GM18861 (cell line): ENCODE measurements at regions not wholly inside any gene's neighbourhood (a gene's known extent, or its start where the extent isn't known, plus 50 kb on each side); places are given as distances from the start of the nearest gene placed in this dataset.
"Not testable (repeated sequence)": the region's sequence is repeated elsewhere in the genome, so short reads cannot be mapped to it uniquely, and the experiment has no call there.

Experiments
- ATAC-seq: cut with Tn5 transposase; IDR thresholded peaks from one replicate; pipeline ENCODE4 v1.9.1; 2021; ENCODE audit not compliant: unreplicated experiment

DNA sequence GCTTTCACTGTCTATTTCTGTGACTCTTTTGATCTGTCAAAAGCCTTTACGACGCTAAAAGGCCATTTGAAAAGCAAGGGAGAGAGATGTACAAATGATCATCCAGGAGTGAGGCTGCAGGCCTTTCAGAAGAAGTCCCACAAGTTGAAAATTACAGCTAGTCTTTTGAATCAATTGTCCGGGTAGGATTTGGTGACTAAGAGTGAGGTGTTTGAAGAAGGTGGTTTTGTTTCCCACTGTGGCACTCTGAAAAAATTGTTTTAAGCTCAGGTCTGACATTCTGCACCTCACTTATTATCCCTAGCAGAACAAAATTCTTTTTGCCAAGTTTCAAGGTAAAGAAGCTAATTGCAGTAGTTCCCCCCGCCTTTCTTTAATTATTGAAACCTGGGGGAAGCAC is 50.8 kb upstream of the TMEM108 start:
- ATAC-seq = no peak

GRCh38 chr3:132984181-132984580 is 54.0 kb upstream of the TMEM108 start:
- no peak for ATAC-seq

DNA sequence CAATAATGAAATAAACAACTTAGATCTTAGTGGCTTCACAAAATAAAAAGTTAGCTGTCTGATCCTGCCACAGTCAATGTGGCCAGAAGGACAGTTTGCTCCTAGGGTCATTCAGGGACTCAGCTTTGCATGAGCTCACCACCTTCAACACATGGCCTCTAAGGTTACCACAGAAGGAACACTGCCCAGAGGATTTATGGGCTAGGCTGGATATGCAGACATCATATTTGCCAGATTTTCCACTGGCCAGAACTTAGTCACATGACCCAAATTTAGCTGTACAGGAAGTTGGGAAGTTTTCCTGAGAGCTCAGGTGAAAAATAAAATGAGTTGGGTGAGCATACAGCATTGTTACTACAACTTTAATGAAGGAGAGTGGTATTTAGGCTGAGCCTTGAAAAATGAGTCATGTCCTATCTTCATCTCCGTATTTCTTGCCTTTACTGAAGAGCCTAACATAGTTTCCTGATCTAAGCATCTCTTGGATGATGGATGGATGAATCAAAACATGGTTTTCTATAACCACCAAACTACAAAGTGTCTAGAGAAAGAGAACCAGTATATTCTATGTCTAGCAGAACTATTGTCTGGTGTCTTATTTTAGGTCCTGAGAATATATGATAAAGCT is 54.9 kb upstream of the TMEM108 start:
- no peak for ATAC-seq

DNA sequence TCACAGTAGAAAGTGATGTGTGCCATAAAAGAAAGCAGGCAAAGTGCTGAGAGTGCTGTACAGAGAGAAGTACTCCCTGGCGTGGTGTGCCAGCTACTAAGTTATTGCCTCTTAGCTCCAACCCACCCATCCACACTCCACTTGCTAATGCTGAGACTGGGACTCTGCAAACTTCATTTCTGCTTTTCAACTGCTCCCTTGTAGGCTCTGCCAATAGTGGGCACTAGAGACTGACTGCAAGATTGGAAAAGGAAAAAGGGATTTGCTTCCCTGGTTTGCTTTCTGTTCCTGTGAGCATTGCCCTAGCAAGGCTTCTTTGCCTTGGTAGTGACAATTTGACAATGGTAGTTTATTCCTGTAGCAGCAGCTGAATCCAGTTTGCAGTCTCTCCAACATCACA is 56.5 kb upstream of the TMEM108 start:
- no peak for ATAC-seq

GRCh38 chr3:132980102-132980501 is 58.1 kb upstream of the TMEM108 start:
- ATAC-seq = no peak

GRCh38 chr3:132979606-132980005 is 58.6 kb upstream of the TMEM108 start:
- no peak for ATAC-seq

DNA sequence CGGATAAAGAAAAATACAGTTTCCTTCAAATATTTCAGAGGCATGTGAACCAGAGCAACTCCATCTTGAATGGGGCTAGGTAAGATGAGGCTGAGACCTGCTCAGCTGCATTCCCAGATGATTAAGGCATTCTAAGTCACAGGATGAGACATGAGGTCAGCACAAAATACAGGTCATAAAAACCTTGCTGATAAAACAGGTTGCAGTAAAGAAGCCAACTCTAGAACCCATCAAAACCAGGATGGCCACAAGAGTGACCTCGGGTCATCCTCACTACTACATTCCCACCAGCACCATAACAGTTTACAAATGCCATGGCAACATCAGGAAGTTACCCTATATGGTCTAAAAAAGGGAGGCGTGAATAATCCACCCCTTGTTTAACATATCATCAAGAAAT is 59.2 kb upstream of the TMEM108 start:
- ATAC-seq = not testable (repeated sequence)

GRCh38 chr3:132978464-132978863 is 59.7 kb upstream of the TMEM108 start:
- ATAC-seq = no peak

GRCh38 chr3:132974097-132974496 is 64.1 kb upstream of the TMEM108 start:
- ATAC-seq = no peak

DNA sequence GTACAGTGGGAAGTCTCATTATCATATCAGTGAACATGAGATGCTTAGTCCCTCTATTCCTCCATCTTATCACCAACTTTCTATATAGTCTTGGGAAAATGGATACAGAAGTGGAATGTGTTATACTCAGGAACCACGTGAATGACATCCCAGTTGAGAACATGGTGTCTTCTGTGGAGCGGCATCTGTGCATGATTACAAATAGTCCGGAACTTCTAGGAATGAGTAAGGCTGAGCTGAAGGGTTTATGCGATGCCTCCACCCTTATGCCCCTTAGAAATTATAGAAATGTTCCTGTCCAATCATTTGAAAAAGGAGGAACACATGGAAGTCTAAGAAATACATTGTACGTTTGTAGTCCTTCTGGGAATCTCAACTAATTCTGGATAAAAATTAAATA is 64.8 kb upstream of the TMEM108 start:
- no peak for ATAC-seq

GRCh38 chr3:132972333-132972732 is 65.9 kb upstream of the TMEM108 start:
- no peak for ATAC-seq

GRCh38 chr3:132966374-132966773 is 71.8 kb upstream of the TMEM108 start:
- ATAC-seq = no peak

GRCh38 chr3:132964266-132964665 is 73.9 kb upstream of the TMEM108 start:
- ATAC-seq = no peak

GRCh38 chr3:132963786-132964185 is 74.4 kb upstream of the TMEM108 start:
- no peak for ATAC-seq

DNA sequence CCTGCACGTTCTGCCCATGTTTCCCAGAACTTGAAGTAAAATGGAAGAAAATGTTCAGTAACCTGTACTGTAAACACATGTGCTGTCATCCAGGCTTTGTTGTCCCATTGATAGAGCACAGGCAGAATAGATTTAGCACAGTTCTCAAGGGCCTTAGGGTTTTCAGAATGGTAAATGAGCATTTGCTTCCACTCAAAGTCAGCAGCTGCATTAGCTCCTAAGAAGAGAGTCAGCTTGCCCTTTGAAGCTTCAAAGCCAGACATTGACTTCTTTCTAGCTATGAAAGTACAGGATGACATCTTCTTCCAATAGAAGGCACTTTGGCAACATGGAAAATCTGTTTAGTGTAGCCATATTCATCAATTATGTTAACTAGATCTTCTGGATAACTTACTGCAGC is 76.2 kb upstream of the TMEM108 start:
- no peak for ATAC-seq

- ATAC-seq = no peak
These were observed 84.5 kb upstream of the TMEM108 start for GRCh38 chr3:132953683-132954082.

DNA sequence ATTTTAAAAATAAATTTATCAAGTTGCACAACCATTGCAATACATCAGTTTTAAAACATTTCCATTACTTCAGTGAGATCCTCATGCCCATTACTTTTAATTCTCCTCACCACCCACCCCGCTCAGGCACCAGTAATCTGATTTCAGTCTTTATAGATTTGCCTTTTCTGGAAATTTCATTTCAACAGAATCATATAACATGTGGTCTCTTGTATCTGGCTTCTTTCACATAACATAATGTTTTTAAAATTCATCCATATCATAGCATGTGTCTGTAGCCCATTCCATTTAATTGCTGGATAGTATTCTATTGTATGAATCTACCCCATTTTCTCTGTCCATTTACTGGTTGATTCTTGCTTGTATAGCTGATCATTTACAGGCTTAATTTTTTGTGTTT is 110.3 kb upstream of the TMEM108 start:
- no peak for ATAC-seq

DNA sequence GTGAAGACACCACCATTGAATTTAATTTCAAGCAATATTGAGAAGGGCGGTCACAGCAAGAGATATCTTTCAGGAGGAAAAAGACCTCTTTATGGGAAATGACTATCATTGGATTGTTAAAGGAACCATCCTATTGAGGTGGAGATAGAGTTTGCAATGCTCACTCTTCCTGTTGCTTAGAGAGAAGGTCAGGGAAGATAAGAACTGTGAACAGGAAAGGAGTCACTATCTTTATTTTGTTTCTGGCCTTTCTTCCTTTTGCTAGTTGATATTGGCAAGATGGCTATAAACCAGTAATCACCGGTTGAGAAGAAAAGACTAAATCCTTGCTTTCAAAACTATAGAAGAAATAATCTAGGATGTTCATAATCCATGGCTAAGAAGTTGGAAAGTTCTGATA is 112.1 kb upstream of the TMEM108 start:
- no peak for ATAC-seq

GRCh38 chr3:132925256-132925930 is 112.8 kb upstream of the TMEM108 start:
- ATAC-seq = no peak

- ATAC-seq = no peak
These were observed 122.1 kb upstream of the TMEM108 start for GRCh38 chr3:132916096-132916495.

- no peak for ATAC-seq
These were observed 125.8 kb upstream of the TMEM108 start for GRCh38 chr3:132912416-132912753.

GRCh38 chr3:132911741-132912415 is 126.3 kb upstream of the TMEM108 start:
- ATAC-seq = no peak

DNA sequence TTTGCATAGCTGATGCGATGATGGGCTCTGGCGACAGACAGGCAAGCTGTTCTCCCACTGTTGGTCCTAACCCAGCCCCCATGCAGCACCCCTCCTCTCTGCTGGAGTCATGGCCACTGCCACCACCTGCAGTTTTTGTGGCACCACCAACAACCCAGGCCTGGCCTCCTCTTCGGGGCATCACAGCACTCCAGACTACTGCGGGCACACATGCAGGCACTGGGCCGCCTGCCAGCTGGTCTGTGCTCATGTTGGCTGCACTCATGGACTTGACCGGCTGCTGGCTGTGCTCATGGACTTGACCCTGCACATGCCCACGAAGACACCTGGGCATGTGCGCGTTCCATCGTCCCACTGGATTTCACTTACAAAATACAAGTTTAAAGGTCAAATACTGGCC is 130.9 kb upstream of the TMEM108 start:
- ATAC-seq = no peak
